ENCODE measurements at regions not wholly inside any gene's neighbourhood (a gene's known extent, or its start where the extent isn't known, plus 50 kb on each side); places are given as distances from the start of the nearest gene placed in this dataset.

DNA sequence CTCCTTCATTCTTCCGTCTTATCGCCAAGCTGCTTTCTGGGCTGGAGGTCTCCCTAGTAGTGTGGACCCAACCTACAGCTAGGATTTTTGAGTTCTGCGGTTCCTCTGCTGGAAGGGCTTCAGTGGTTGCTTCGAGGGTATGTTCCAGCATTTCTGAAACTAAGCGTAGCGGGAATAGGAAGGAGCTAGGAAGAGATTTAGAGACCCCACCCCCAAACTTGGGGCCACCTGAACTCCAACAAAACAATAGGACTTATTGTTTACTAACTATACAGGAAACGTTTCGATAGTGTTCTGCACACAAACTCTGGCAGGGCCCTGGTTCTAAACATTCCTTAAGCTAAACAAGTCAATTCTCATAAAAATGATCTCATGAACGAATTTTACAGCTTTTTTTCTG is 346.7 kb downstream of the PLK2 start:
- no peak for DNase-seq

DNA sequence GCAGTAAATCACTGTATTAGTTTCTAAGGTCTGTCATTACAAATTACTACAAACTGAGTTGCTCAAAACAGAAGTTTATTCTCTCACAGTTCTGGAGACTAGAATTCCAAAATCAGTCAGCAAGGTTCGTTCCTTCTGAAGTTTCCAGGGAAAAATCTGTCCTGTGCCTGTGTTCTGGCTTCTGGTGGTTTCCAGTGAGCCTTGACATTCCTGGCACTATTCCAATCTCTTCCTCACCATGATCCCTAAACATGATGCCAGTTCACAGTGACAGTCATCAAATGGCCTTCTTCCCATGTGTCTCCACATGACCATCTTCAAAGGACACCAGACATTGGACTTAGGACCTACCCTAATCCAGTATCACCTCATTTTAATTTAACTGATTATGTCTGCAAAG is 351.4 kb downstream of the PLK2 start:
- DNase-seq: no peak

DNA sequence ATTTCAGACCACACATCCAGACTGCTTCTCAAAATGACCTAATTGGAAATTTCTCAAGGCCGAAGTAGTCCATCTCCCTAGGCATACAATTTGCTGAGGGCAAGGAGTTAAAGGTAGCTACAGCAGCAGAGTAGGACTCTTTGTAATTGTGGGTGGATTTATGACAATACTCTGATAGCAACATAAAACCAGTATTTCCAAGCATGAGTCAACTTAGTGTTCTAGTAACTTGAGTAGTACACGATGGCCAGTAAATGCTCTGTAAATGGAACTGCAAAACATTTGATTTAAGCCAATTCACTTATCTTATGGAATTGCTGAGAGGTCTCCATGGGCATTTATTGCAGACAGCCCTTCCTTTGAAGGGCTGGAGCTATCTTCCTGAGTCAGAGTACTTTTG is 352.2 kb downstream of the PLK2 start:
- DNase-seq: no peak

DNA sequence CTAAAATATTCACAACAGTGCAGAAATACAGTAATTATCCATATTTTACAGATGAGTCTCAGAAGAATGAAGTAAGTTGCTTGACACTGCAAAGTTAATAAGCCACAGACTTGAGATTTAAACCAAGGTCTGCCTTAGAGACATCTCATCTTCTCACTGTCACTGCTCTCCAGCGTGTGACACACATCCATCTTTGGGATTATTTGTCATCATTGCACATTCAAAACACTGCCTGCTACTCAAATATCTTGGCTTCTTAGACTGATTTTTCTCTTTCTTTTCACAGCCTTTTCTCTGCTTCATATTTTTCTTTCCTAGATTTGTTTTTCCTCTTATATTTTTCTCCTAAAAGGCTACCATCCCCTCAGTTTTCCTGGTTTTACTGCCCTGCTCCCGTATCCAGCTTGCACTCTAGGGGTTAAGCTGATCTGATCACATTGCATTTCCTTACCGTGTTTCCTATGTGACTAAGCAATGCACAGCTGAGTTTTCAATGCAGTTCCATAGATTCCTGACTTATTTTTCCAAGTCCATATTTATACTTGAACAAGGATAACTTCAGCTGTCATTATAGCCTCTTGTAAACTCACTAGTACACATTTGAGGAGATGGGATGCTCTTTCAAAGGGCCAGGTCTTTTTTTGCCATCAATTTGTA is 353.0 kb downstream of the PLK2 start:
- no peak for DNase-seq

DNA sequence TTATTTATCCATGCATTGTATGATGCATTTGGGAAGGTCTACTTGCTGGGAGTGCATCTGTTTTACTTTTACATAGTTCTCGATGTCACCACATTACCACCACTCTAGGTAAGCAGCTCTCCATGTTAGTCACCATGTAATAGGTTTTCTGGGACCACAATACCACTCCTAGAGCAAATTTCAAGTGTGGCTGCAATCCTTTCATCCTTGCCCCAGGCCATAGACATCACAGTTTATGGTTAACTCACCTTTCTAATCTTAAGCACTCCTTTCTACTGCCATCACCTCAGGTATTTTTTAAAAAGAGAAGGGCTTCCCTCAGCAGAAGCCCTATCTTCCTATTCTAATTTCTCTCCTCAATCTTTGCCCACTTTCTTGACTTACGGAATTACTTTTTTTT is 354.1 kb downstream of the PLK2 start:
- DNase-seq: no peak

DNA sequence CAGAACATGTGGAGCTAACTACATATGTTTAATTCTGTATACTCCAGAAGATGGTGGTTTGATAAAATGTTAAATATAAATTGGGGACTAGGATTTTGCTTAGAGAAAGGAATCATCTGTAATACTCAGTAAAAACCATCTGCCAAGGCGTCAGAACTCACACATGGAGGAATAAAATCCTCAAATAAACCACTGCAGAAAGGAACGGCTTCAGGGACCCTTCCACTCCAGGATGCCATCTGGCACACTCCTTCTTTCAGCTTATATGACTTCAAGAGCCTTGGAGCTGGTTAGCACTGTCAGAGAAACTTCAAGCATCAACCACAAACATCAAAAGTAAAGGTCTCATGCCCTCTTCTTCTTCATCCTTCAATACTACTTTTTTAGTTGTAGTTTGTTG is 360.6 kb downstream of the PLK2 start:
- no peak for DNase-seq

DNA sequence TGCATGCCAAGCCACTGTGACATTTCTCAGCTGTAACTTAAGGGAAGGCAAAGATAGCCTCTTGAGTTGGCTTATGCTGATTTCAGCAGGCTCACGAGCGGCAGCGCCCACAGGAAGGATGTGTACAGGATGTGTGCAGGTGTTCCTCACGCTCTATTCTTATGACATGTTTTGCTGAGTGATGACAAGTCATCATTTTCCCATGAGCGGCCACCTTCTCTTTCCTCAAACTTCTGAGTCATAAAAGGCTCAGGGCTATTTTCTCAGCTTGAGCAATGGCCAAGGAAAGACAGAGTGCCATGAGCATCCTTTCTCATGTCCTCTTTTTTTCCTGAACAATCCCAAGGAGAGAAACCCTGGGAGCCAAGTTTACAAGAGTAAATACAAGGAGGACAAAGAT is 365.9 kb downstream of the PLK2 start:
- DNase-seq: no peak

DNA sequence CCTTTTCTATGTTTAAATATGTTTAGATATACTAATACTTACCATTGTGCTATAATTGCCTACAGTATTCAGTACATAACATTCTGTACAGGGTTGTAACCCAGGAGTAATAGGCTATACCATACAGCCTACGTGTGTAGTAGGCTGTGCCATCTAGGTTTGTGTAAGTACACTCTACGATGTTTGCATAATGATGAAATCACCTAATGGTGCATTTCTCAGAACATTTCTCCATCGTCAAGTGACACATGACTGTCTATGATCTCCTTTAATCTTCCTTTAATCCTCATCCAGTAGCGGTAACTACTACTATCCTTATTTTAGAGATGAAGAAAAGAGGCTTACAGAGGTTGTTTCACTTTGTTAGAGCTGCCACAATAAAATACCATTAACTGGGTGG is 369.2 kb downstream of the PLK2 start:
- DNase-seq: no peak

DNA sequence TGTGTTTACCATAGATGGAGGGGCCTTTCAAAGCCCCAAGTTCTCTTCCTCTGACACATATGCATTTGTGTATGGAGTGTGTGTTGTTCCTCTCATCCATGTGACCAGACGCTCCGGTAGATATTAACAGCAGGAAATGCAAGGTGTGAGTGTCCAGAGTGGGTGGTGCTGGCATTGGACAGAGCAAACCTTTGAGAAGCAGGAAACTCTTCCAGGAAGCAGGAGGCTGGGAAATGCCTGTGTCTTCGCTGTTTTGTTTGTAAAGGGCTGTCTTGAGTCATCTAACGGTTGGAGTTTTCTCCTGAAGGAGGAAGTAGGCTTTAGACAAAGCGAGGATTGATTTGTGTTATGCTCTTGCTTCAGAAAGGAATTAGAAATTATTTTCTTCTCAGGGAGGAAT is 370.9 kb downstream of the PLK2 start:
- DNase-seq: no peak

DNA sequence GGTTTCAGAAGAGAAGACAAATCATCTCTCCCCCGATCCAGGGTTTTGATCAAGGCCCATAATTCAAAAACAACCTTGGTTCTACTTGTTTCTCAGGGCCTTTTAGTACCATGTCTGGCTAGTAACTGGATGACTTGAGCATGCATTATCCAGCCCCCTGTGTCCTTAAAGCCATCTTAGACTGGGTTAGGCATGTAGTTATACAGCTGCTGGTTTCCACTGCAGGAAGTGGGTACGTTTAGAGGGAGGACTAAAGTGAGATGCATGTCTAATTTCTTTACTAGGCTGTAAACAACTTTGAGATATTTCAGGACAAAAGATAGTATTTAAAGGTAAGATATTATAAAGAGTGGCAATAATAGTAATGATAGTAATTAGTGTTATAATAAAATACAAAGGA is 372.0 kb downstream of the PLK2 start:
- DNase-seq: no peak

DNA sequence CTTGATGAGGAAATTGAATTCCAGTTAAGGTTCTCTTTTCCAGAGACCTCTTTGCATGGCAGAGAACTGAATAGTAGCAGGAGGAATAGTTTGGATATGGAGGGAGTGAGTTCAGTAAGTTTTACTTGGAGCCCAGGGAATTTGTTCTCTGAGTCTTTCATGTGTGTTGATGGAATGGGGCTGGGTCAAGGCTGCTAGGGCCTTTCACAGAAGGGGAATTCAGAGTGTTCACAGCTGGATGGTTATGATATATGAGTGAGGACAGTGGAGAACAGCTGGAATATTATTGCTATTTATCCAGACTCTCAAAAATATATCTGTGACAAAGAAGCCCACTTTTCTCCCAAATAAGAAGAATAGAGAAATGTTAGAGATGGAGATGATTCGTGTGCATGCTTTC is 372.8 kb downstream of the PLK2 start:
- DNase-seq: no peak

DNA sequence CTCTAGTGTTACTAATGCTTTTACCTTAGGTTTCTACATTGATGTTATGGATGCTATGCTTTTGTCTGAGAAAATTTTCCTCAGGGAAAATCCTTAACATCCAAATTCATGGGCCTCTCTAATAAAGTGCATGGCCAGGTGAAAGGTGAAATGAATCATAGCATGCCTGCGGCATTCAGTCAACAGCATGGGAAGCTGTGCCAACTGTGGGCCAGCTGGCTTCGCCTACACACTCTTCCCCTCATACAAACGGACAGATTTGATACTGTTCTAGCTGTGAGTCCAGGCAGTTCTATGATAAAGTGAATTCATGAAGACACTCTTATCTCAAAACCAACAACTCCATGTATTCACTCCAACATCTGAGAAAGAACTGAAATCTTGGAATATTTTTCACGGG is 374.1 kb downstream of the PLK2 start:
- no peak for DNase-seq

DNA sequence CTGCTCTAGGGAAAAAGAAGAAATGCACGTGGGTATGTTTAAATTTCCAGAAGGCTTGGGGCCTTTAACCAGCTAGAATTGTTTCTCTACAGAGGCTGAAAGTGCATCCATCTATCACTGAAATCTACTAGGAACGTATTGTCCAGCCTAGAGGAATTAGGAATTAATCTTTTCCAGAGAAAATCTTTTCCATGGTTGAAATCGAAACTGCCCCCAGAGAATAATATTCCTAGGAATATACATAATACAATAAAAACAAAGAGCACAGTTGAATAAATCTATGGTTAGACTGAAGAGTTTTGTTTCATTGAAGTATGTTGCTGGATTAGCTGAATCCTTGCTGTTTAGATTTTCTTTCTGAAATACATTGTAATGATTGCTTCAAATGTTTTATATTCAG is 378.5 kb downstream of the PLK2 start:
- DNase-seq: no peak

DNA sequence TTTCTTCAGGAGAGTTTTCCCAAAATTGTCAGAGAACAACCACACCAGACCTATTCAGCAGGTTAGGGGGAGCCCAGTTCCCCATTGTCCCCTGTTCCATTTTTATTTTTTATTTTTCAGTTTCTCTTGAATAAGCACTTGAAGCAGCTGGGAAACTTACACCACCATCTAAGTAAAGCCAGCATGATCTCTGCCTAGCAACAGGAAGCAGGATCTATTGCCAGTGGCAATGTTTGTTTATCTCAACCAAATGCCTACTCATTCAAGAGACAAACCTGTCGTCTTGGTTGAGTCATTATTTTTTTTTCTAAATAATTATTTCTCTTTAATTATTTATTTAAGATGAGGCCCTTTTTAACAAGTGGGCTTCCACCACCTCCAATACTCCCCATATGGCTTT is 379.3 kb downstream of the PLK2 start:
- no peak for DNase-seq

DNA sequence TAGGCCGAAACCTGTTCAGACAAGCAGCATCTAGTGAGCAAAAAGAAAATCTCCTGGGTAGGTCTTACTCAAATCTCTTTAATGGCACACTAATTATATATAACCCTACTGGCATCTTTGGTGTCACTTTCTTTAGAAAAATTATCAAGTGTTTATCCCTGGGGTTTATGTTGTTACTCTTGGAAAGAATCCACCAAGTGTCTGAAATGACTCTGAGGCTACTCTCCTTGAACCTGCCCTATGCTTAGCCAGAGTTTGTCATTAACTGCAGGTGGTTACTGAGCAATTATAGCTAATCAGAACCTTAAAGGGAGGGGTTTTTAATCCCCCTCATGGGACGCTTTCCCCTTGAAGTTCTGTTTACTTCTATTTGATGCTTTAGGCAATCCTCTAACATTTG is 381.9 kb downstream of the PLK2 start:
- no peak for DNase-seq

DNA sequence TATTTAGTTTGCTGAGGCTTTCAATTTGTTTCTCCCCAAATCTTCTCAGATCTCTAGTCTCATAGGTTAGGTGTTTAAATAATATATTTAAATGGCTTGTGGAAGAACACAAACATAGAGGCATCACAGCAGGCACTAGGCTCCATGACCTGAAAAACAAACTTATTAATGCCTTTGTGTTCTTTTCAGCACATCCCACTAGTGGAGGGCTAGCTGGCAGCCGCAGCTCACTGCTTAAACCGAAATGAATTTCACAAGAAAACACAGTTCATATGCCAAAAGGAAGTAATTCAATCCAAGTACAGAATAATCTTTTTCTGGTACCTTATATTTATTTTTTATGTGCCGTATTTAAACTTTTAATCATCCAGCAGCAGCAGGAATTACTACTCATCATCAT is 382.5 kb downstream of the PLK2 start:
- DNase-seq: no peak

DNA sequence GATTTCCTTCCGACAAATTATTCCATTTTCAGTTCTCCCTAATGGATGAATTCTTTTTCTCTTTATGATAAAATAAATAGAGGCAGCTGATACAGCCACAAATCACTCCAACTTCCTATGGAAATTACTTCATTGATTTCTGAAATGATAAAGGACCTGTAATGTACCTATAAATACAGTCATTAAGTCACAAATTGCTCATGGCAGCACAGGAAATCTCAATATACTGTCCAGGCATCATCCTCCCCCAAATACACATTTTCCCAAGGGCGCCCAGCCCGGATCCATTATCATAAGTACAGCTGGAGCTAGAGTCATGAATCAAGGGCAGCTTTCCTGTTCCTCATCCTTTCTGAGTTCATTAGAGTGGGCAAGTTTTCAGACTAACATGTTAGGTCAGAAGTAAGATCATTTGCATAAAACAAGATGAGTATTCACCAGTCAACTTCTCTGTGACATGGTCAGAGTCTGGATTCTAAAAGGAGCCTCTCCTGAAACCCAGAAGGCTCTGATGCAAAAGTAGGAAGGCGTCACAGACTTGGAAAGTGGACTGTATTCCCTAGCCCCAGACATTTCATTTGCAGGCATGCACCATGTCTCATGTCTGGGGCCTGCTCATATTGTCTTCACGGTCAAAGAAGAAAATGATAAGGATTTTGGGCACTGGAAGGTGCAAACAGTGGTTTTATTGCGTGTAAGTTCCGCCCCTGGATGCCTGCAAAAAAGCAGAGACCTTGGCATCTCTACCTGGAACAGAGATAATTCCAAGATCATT is 383.2 kb downstream of the PLK2 start:
- DNase-seq: no peak

DNA sequence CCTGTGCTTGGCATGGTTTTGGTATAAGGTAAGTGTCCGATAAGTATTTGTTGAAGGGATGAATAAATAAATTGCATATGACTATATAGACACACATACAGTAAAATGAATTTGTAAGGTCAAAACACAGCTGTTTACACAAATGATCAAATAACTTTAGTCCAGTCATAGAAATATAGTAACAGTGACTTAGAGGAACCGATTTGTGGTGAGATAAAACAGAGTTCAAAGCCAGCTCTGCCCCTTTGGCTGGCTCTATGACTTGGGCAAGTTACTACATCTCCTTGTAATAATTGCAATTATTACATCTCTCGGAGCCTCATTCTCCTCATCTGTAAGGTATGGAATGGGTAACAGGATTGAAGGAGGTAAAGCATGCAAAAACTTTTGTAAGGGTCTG is 384.0 kb downstream of the PLK2 start:
- no peak for DNase-seq

DNA sequence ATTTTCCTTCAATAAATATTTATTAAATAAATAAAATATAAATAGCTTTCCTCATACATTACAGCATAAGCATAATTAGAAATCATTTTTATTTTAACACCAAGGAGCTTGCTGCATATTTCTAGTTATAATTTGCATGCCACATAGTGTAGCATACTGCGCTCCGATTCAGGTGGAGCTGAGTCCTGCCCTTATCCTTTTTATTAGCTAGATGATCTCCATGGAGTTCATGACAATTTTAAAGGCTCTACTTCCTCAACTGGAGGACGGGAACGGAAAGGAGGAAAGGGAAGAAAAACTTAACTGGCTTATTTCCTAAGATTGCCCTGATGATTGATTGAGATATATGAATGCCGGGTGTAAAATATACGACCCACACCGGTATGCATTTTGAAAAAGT is 385.2 kb downstream of the PLK2 start:
- no peak for DNase-seq

DNA sequence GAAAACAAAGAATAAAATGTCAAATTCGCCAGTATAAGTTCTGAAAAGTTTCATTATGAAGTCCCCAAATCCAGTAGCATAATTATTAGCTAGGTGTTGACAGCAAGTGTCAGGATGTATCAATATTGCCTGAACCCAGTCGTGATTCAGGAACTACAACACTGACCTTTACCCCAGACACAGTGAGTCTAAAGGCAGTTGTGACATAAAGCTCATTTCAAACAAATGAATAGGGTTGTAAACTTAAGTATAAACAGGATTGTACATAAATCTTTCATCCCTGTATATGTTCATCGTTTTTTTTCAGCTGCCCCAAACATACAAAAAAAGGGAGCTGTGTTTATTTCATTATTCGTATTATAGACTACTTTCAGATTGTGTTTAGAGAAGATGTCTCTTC is 385.7 kb downstream of the PLK2 start:
- no peak for DNase-seq

DNA sequence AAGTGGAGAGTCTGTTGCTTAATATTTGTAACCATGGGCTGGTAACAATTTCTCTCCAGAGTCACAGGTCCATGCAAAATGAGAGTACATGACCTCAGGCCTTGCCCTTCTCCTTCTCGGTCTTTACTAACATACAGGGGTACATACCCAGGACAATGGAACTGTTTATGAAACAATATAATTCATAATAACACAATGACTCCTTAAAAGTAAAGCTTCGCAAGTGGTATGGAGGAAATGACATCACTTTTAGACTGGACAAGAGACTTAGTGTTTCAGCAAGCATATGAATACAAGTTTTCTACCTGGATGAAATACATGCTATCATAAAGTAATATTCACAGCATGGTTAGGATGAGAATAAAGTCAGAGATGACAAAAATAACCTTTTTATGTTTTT is 386.6 kb downstream of the PLK2 start:
- DNase-seq: no peak

DNA sequence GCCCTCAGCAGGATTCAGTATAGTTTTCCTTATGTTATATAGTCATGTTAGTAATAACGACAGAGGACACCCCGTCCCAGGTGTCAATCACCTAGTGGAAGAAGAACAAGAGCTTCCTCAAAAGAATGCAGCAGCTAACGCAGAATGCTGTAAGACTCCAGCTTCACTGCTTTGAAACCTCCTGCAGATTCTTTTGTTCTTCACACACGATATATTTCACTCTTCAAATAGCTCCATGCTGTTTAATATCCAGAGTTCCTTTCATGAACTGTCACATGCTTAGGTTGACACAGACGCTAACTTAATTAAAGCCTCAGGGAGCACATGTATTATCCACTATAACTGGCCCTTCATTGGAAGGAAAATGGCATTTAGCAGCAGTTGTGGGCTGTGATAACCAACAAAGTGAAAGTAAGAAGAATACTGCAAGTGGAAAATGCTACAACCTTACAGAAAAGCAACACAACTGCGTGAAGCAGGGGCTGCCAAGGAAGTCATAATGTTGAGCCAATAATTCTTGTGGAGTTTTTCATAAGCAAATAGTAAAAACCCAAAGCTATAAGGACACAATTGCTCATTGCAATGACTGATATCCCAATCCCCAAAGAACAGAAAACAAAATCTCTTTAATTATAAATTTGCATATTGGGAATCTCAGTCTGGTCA is 387.5 kb downstream of the PLK2 start:
- DNase-seq: peak; percentile 52

DNA sequence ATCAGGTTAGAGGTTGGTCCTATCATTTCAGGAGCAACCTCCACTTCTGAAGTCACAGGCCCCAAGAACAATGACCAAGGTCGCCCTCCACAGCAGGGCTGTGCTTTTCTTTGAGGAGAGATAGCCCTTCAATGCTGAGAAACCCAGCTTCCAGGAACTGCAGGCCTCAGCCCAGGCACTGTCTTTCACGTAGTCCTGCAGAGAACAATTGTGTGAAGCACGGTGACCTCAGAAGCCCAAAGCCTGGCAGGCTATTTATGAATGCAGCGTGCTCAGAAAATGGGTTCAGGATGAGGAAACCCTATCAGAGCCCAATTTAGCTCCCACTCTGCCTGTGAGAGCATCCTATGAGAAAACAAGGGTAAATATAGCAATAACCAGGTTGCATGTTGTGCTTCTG is 388.3 kb downstream of the PLK2 start:
- no peak for DNase-seq

DNA sequence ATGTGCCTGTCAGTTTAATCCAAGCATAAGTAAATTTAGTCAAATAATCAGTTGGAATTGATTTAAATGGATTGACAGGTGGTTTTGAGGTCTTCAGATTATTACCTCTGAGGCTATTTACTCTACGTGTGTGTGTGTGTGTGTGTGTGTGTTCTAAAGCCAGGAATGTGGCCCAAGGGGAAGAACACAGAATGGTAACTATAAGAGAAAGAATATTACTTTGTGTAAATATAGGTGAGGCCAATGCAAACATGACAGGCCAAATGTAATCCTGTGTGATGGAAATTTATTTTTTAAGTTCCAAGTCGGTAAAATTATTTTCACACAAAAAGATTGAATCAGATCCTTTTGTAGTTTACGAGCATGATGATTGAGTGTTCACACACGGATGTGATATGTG is 390.0 kb downstream of the PLK2 start:
- DNase-seq: no peak
